K562 (cell line): ENCODE measurements at regions not wholly inside any gene's neighbourhood (a gene's known extent, or its start where the extent isn't known, plus 50 kb on each side); places are given as distances from the start of the nearest gene placed in this dataset.

Experiments used
- ATAC-seq: fragments of 200-7000 bp; cut with Tn5 transposase; 3 replicates; pipeline ENCODE4 v1.9.1; 2020; ENCODE audit warnings: moderate library complexity
- BruUV-seq: library from RNA; stranded (reverse); fragments of 400-500 nt; replicated peaks from 2 replicates; lab custom pipeline; 2021; lab: Mats Ljungman, UMichigan
- CTCF ChIA-PET: fragments of 300-600 bp; formaldehyde crosslinking; extraction: SDS; loops from one replicate; lab custom pipeline; 2021; ENCODE audit warnings: low intra/inter-chr PET ratio; lab: Yijun Ruan, JAX
- POLR2A ChIA-PET: fragments of 300-600, 350-650 bp; sonication (Branson Sonifier 250); formaldehyde crosslinking; extraction: SDS; loops from one replicate; lab custom pipeline; 2021; ENCODE audit warnings: antibody characterized with exemption, inconsistent platforms; lab: Yijun Ruan, JAX
- DNase-seq, 4 experiments: peaks; one replicate each; pipeline versions ENCODE4 v3.0.0 to v3.0.0-alpha.2; 2011 to 2018; ENCODE audit warnings: low spot score in 3 of 4, mixed read lengths in 3 of 4; ENCODE audit errors: extremely low read depth in 1 of 4
- FAIRE-seq: peaks from 2 replicates; lab custom pipeline; 2011; peaks lifted over from hg19 to GRCh38; lab: Jason Lieb, UNC
- H2AFZ ChIP-seq: 2 replicates; pipeline ENCODE4 v1.6.0; 2011; ENCODE audit warnings: low read depth, low read length, control low read depth, inconsistent platforms
- H3K27ac ChIP-seq: fragments of 200-600 bp; 3 replicates; pipeline ENCODE4 v1.8.0; 2011; ENCODE audit warnings: low read depth, mild to moderate bottlenecking, control low read depth, inconsistent platforms, low read length, moderate library complexity, mixed read lengths; ENCODE audit errors: extremely low read depth
- H3K27me3 ChIP-seq, 2 experiments: fragments of 300-600 bp in 1 of 2; 2 replicates in 1 of 2; 3 replicates in 1 of 2; pipeline versions ENCODE4 v1.6.0 to v1.8.0; 2011; ENCODE audit warnings: inconsistent platforms in 2 of 2, low read length in 2 of 2, mild to moderate bottlenecking in 1 of 2, mixed read lengths in 1 of 2, moderate library complexity in 1 of 2; ENCODE audit not compliant: control insufficient read depth in 2 of 2, insufficient read depth in 2 of 2
- H3K36me3 ChIP-seq: fragments of 300-600 bp; 3 replicates; pipeline ENCODE4 v1.8.0; 2011; ENCODE audit warnings: mild to moderate bottlenecking, low read length, inconsistent platforms; ENCODE audit not compliant: control insufficient read depth, insufficient read depth
- H3K4me1 ChIP-seq, 2 experiments: fragments of 200-600 bp in 1 of 2; replicated peaks in 1 of 2; 2 replicates in 1 of 2; 3 replicates in 1 of 2; pipeline versions ENCODE4 v1.5.1 to v1.8.0; 2011; ENCODE audit warnings: inconsistent platforms in 2 of 2, low read length in 2 of 2, mild to moderate bottlenecking in 1 of 2, mixed read lengths in 1 of 2, moderate library complexity in 1 of 2; ENCODE audit not compliant: control insufficient read depth in 2 of 2, insufficient read depth in 2 of 2
- H3K4me2 ChIP-seq: 2 replicates; pipeline ENCODE4 v1.6.1; 2011; ENCODE audit warnings: low read length, control low read depth, inconsistent platforms, mixed read lengths; ENCODE audit not compliant: insufficient read depth
- H3K4me3 ChIP-seq: fragments of 200-600 bp; sonication (generic), shearing (Covaris generic); 2 replicates; pipeline ENCODE4 v1.5.1; 2016; ENCODE audit warnings: control low read depth, inconsistent platforms
- H3K79me2 ChIP-seq: fragments of 200-600 bp; 3 replicates; pipeline ENCODE4 v1.8.0; 2011; ENCODE audit warnings: low read length, inconsistent platforms; ENCODE audit not compliant: control insufficient read depth, insufficient read depth
- H3K9ac ChIP-seq, 2 experiments: 2 replicates each; pipeline versions ENCODE4 v1.6.0 to v1.6.1; 2011; ENCODE audit warnings: low read depth in 2 of 2, low read length in 2 of 2, control low read depth in 1 of 2, inconsistent platforms in 1 of 2, mild to moderate bottlenecking in 1 of 2, mixed read lengths in 1 of 2; ENCODE audit not compliant: insufficient read depth in 1 of 2
- H3K9me1 ChIP-seq: one replicate; pipeline ENCODE4 v1.6.0; 2011; ENCODE audit warnings: inconsistent platforms, mild to moderate bottlenecking, low read length, moderate library complexity; ENCODE audit not compliant: control insufficient read depth, insufficient read depth
- H3K9me3 ChIP-seq: replicated peaks from 2 replicates; pipeline ENCODE4 v1.5.1; 2011; ENCODE audit warnings: low read depth, low read length, inconsistent platforms; ENCODE audit not compliant: control insufficient read depth, insufficient read depth
- H4K20me1 ChIP-seq: replicated peaks from 2 replicates; pipeline ENCODE4 v1.6.1; 2011; ENCODE audit warnings: low read length, inconsistent platforms, mixed read lengths; ENCODE audit not compliant: control insufficient read depth, insufficient read depth
- ARNT ChIP-seq, 2 experiments: fragments of 450-650 bp; IDR thresholded peaks; 2 replicates each; pipeline ENCODE4 v1.6.1; 2016; ENCODE audit warnings: mild to moderate bottlenecking in 1 of 2
- ATF1 ChIP-seq, 2 experiments: fragments of 450-650 bp in 1 of 2; IDR thresholded peaks; 2 replicates each; pipeline ENCODE4 v1.6.1; 2016; ENCODE audit warnings: missing compliant biosample characterization in 1 of 2, missing genetic modification characterization in 1 of 2
- BRD4 ChIP-seq: fragments of 200-600 bp; sonication (generic); IDR thresholded peaks from 2 replicates; pipeline ENCODE4 v1.6.1; 2017; ENCODE audit warnings: inconsistent platforms
- DMBX1 ChIP-seq: fragments of 250-450 bp; sonication (Bioruptor Pico); IDR thresholded peaks from 2 replicates; pipeline ENCODE4 v1.8.0; 2022; ENCODE audit warnings: inconsistent platforms, mild to moderate bottlenecking, moderate library complexity, borderline replicate concordance
- EZH2 ChIP-seq: IDR thresholded peaks from 2 replicates; pipeline ENCODE4 v1.6.1; 2012; ENCODE audit warnings: low read depth, mild to moderate bottlenecking, inconsistent platforms, low read length, borderline replicate concordance
- FOXK2 ChIP-seq, 2 experiments: fragments of 450-650 bp; IDR thresholded peaks in 1 of 2; conservative IDR thresholded peaks in 1 of 2; 2 replicates each; pipeline ENCODE4 v1.6.1; 2016; ENCODE audit warnings: low read depth in 2 of 2, mild to moderate bottlenecking in 1 of 2
- KLF10 ChIP-seq: fragments of 250-450 bp; sonication (Bioruptor Pico); IDR thresholded peaks from 2 replicates; pipeline ENCODE4 v1.6.1; 2021; ENCODE audit warnings: matching md5 sums
- NR2C1 ChIP-seq, 2 experiments: fragments of 450-650 bp; IDR thresholded peaks; 2 replicates each; pipeline ENCODE4 v1.6.1; 2017; ENCODE audit warnings: mild to moderate bottlenecking in 2 of 2, antibody characterized with exemption in 1 of 2, inconsistent platforms in 1 of 2, missing compliant biosample characterization in 1 of 2, missing genetic modification characterization in 1 of 2
- PCBP2 ChIP-seq: fragments of 200-400 bp; formaldehyde crosslinking; IDR thresholded peaks from 2 replicates; pipeline ENCODE4 v1.6.1; 2018; ENCODE audit warnings: low read length, low read depth, mild to moderate bottlenecking, moderate library complexity; ENCODE audit not compliant: poor library complexity, severe bottlenecking
- WHSC1 ChIP-seq: IDR thresholded peaks from one replicate; pipeline ENCODE4 v1.6.1; 2012; ENCODE audit warnings: low read length, control low read depth, inconsistent platforms
- ZNF133 ChIP-seq: fragments of 250-450 bp; sonication (Bioruptor Pico); IDR thresholded peaks from 2 replicates; pipeline ENCODE4 v1.4.0; 2020; ENCODE audit warnings: mild to moderate bottlenecking
- ZNF3 ChIP-seq: fragments of 250-450 bp; sonication (Bioruptor Pico); IDR thresholded peaks from 2 replicates; pipeline ENCODE4 v1.5.0; 2021; ENCODE audit warnings: mild to moderate bottlenecking, moderate library complexity
- WGBS: fragments of 100-300 bp; shearing (Covaris generic); methylation state at CpG from one replicate; pipeline ENCODE4 v1.1.6; 2016; ENCODE audit warnings: low coverage, mixed read lengths; ENCODE audit not compliant: insufficient coverage; ENCODE audit errors: missing lambda C conversion rate; 5-methylcytosine and 5-hydroxymethylcytosine counted together
- in situ Hi-C: fragments of 300-500 bp; cut with MboI; formaldehyde crosslinking; loops from 4 replicates; pipeline ENCODE4 v1.15.0; 2018; ENCODE audit warnings: inconsistent platforms, mixed read lengths
- intact Hi-C: fragments of 100-400 bp; cut with micrococcal nuclease; formaldehyde crosslinking; loops from 2 replicates; pipeline ENCODE4 v1.14.2; 2022
- TF ChIP-seq, protein P1 (sequence below): fragments of 250-450 bp; sonication (Bioruptor Pico); IDR thresholded peaks from 2 replicates; pipeline ENCODE4 v1.8.0; 2022; ENCODE audit warnings: inconsistent platforms
- TF ChIP-seq, protein P2 (sequence below): fragments of 250-450 bp; sonication (Bioruptor Pico); IDR thresholded peaks from 2 replicates; pipeline ENCODE4 v1.5.0; 2020; ENCODE audit warnings: mild to moderate bottlenecking, borderline replicate concordance

DNA sequence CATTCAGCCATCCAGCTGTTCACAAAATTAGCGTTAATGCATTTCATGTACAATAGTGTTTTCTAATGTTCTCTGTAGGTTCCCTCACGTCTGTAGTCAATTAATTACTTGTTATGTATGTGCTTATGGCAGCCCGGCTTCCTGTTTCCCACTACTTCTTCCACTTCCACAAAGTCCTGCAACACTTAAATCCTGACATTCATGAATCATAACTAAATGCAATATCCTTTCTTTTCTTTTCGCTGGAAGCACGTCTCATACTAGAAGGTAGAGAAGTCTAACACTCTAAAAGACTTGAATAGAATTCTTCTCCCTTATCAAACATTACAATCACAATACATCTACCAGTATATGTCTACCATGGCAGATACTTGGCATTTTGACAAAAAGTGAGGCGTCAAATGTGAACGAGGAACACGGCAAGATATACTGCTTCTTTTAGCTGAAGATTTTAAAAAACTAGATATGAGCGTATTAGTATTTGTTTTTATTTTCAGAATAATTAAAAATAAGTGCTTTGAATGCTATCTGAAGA lies 239.0 kb upstream of the DIAPH2 start:
- DNase-seq: no peak
- no peak overlapping the region for H3K27ac ChIP-seq
- POLR2A ChIA-PET: interaction anchor here (0.8 kb wide), 1 partner anchor 109 kb away, joined by 3 read pairs; no protein-coding TSS in a partner anchor
- H3K27me3 ChIP-seq: no peaks in the 10 kb centered on the region
- whole genome bisulfite sequencing: 0% methylated on average over 7 of the region's 9 CpGs
- BruUV-seq: no TSS peak
- H4K20me1 ChIP-seq: no peaks in the 10 kb centered on the region
- no peak for FAIRE-seq
- H3K4me1 ChIP-seq: no peaks in the 10 kb centered on the region
- H3K36me3 ChIP-seq: no peaks in the 10 kb centered on the region
- H3K4me3 ChIP-seq: no peak overlapping the region
- ATAC-seq: no peak
- in situ Hi-C loops: no loop called here
- H3K9me3 ChIP-seq: no peaks in the 10 kb centered on the region
- H3K9ac ChIP-seq: no peak overlapping the region
- TF ChIP-seq PCBP2 (no peak), EZH2 (no peak), KLF10 (CRISPR knock-in tag) (no peak), BRD4 (no peak), FOXK2 (conservative IDR thresholded peaks at IDR 0.05 in 1 of 2, IDR thresholded peaks at IDR 0.05 in 1 of 2; ENCODE audit: low read depth in 2 of 2) (no peak), WHSC1 (no peak), ARNT (IDR thresholded peaks at IDR 0.05) (no peak), DMBX1 (no peak), ZNF3 (CRISPR knock-in tag) (no peak), ATF1 (CRISPR knock-in tag; IDR thresholded peaks at IDR 0.05) (no peak), ATF1 (tag; IDR thresholded peaks at IDR 0.05) (no peak), ZNF133 (CRISPR knock-in tag) (no peak), NR2C1 (IDR thresholded peaks at IDR 0.05) (no peak), NR2C1 (tag; IDR thresholded peaks at IDR 0.05) (no peak)
- TF ChIP-seq, protein P1, sequence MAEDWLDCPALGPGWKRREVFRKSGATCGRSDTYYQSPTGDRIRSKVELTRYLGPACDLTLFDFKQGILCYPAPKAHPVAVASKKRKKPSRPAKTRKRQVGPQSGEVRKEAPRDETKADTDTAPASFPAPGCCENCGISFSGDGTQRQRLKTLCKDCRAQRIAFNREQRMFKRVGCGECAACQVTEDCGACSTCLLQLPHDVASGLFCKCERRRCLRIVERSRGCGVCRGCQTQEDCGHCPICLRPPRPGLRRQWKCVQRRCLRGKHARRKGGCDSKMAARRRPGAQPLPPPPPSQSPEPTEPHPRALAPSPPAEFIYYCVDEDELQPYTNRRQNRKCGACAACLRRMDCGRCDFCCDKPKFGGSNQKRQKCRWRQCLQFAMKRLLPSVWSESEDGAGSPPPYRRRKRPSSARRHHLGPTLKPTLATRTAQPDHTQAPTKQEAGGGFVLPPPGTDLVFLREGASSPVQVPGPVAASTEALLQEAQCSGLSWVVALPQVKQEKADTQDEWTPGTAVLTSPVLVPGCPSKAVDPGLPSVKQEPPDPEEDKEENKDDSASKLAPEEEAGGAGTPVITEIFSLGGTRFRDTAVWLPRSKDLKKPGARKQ (CRISPR knock-in tag): no peak
- TF ChIP-seq, protein P2, sequence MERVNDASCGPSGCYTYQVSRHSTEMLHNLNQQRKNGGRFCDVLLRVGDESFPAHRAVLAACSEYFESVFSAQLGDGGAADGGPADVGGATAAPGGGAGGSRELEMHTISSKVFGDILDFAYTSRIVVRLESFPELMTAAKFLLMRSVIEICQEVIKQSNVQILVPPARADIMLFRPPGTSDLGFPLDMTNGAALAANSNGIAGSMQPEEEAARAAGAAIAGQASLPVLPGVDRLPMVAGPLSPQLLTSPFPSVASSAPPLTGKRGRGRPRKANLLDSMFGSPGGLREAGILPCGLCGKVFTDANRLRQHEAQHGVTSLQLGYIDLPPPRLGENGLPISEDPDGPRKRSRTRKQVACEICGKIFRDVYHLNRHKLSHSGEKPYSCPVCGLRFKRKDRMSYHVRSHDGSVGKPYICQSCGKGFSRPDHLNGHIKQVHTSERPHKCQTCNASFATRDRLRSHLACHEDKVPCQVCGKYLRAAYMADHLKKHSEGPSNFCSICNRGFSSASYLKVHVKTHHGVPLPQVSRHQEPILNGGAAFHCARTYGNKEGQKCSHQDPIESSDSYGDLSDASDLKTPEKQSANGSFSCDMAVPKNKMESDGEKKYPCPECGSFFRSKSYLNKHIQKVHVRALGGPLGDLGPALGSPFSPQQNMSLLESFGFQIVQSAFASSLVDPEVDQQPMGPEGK (CRISPR knock-in tag): no peak
- H3K4me2 ChIP-seq: no peak overlapping the region
- no peaks in the 10 kb centered on the region for H3K9me1 ChIP-seq
- CTCF ChIA-PET: no interaction called here
- intact Hi-C loops: no loop called here
- H3K79me2 ChIP-seq: no peaks in the 10 kb centered on the region
- H2AFZ ChIP-seq: no peak overlapping the region
